HEK293 (cell line): ENCODE measurements at regions not wholly inside any gene's neighbourhood (a gene's known extent, or its start where the extent isn't known, plus 50 kb on each side); places are given as distances from the start of the nearest gene placed in this dataset.

Experiments used
- CTCF ChIA-PET: fragments of 350-600 bp; formaldehyde crosslinking; extraction: SDS; loops from one replicate; lab custom pipeline; 2021; ENCODE audit warnings: antibody characterized with exemption; lab: Yijun Ruan, JAX
- POLR2A ChIA-PET: fragments of 300-600 bp; formaldehyde crosslinking; extraction: SDS; loops from one replicate; lab custom pipeline; 2020; ENCODE audit warnings: antibody characterized with exemption, inconsistent platforms; lab: Yijun Ruan, JAX
- H3K27ac ChIP-seq: fragments of 200-500 bp; sonication (Bioruptor generic); 2 replicates; pipeline ENCODE4 v1.5.1; 2014; ENCODE audit warnings: low read depth, low read length, control low read depth, inconsistent platforms; ENCODE audit errors: extremely low read depth
- H3K36me3 ChIP-seq, 2 experiments: fragments of 200-500 bp in 1 of 2; sonication (Bioruptor generic) in 1 of 2; 1 replicate in 1 of 2; 2 replicates in 1 of 2; pipeline ENCODE4 v1.5.1; 2014 to 2017; ENCODE audit warnings: inconsistent platforms in 2 of 2, low read length in 2 of 2; ENCODE audit not compliant: control insufficient read depth in 2 of 2, insufficient read depth in 1 of 2
- H3K4me1 ChIP-seq: fragments of 200-500 bp; sonication (Bioruptor generic); 2 replicates; pipeline ENCODE4 v1.5.1; 2014; ENCODE audit warnings: mild to moderate bottlenecking, low read length, inconsistent platforms; ENCODE audit not compliant: control insufficient read depth, insufficient read depth
- H3K4me3 ChIP-seq: 2 replicates; pipeline ENCODE4 v1.5.1; 2011; ENCODE audit warnings: low read depth, mild to moderate bottlenecking, control low read depth, low read length, moderate library complexity
- H3K9me3 ChIP-seq: fragments of 200-500 bp; sonication (Bioruptor generic); 2 replicates; pipeline ENCODE4 v1.5.1; 2014; ENCODE audit warnings: low read depth, low read length, inconsistent platforms; ENCODE audit not compliant: control insufficient read depth, insufficient read depth
- ELK4 ChIP-seq: IDR thresholded peaks from 2 replicates; pipeline ENCODE4 v1.6.1; 2011; ENCODE audit warnings: mild to moderate bottlenecking, low read depth, low read length, borderline replicate concordance
- HOXC10 ChIP-seq: sonication (generic); formaldehyde crosslinking; IDR thresholded peaks from 2 replicates; pipeline ENCODE4 v1.8.1; 2023; ENCODE audit warnings: mild to moderate bottlenecking, missing genetic modification reagents
- KLF8 ChIP-seq: fragments of 450-650 bp; formaldehyde crosslinking; IDR thresholded peaks from 2 replicates; pipeline ENCODE4 v1.5.1; 2016; ENCODE audit warnings: missing biosample characterization, missing genetic modification characterization
- MZF1 ChIP-seq: fragments of 450-650 bp; formaldehyde crosslinking; IDR thresholded peaks from 2 replicates; pipeline ENCODE4 v1.5.1; 2017; ENCODE audit warnings: missing biosample characterization, missing genetic modification characterization, borderline replicate concordance
- SALL2 ChIP-seq: fragments of 450-650 bp; formaldehyde crosslinking; IDR thresholded peaks from 2 replicates; pipeline ENCODE4 v1.5.0; 2017; ENCODE audit warnings: missing biosample characterization, mild to moderate bottlenecking, missing genetic modification characterization, borderline replicate concordance
- SETDB1 ChIP-seq: IDR thresholded peaks from one replicate; pipeline ENCODE4 v1.6.1; 2017; ENCODE audit warnings: mild to moderate bottlenecking, low read length, moderate library complexity, mixed read lengths; ENCODE audit not compliant: insufficient read length
- ZBTB48 ChIP-seq: fragments of 450-650 bp; formaldehyde crosslinking; IDR thresholded peaks from 2 replicates; pipeline ENCODE4 v1.5.1; 2016; ENCODE audit warnings: missing biosample characterization, missing genetic modification characterization
- ZFP37 ChIP-seq: fragments of 450-650 bp; formaldehyde crosslinking; IDR thresholded peaks from 2 replicates; pipeline ENCODE4 v1.5.1; 2016; ENCODE audit warnings: missing biosample characterization, missing genetic modification characterization
- ZIC2 ChIP-seq: fragments of 450-650 bp; formaldehyde crosslinking; IDR thresholded peaks from 2 replicates; pipeline ENCODE4 v1.5.1; 2016; ENCODE audit warnings: missing biosample characterization, missing genetic modification characterization
- ZNF138 ChIP-seq: fragments of 450-650 bp; formaldehyde crosslinking; IDR thresholded peaks from 2 replicates; pipeline ENCODE4 v1.5.1; 2016; ENCODE audit warnings: missing biosample characterization, missing genetic modification characterization, borderline replicate concordance
- ZNF146 ChIP-seq: fragments of 450-650 bp; formaldehyde crosslinking; IDR thresholded peaks from 2 replicates; pipeline ENCODE4 v1.5.1; 2016; ENCODE audit warnings: missing biosample characterization, missing genetic modification characterization
- ZNF239 ChIP-seq: fragments of 450-650 bp; formaldehyde crosslinking; IDR thresholded peaks from 2 replicates; pipeline ENCODE4 v1.5.1; 2016; ENCODE audit warnings: missing biosample characterization, missing genetic modification characterization
- ZNF366 ChIP-seq: fragments of 450-650 bp; formaldehyde crosslinking; conservative IDR thresholded peaks from 2 replicates; pipeline ENCODE4 v1.5.1; 2016; ENCODE audit warnings: missing biosample characterization, missing genetic modification characterization
- ZNF391 ChIP-seq: fragments of 450-650 bp; formaldehyde crosslinking; IDR thresholded peaks from 2 replicates; pipeline ENCODE4 v1.5.1; 2016; ENCODE audit warnings: low read depth, missing biosample characterization, missing genetic modification characterization, borderline replicate concordance
- ZNF426 ChIP-seq: fragments of 450-650 bp; formaldehyde crosslinking; IDR thresholded peaks from 2 replicates; pipeline ENCODE4 v1.5.1; 2017; ENCODE audit warnings: missing biosample characterization, missing genetic modification characterization, mild to moderate bottlenecking, inconsistent platforms, moderate library complexity
- ZNF571 ChIP-seq: fragments of 450-650 bp; formaldehyde crosslinking; IDR thresholded peaks from 2 replicates; pipeline ENCODE4 v1.5.0; 2017; ENCODE audit warnings: missing biosample characterization, missing genetic modification characterization
- ZNF639 ChIP-seq: fragments of 450-650 bp; formaldehyde crosslinking; IDR thresholded peaks from 2 replicates; pipeline ENCODE4 v1.5.1; 2016; ENCODE audit warnings: missing biosample characterization, missing genetic modification characterization
- ZNF785 ChIP-seq: fragments of 450-650 bp; formaldehyde crosslinking; IDR thresholded peaks from 2 replicates; pipeline ENCODE4 v1.5.1; 2016; ENCODE audit warnings: missing biosample characterization, missing genetic modification characterization
- ZNF791 ChIP-seq: fragments of 450-650 bp; formaldehyde crosslinking; IDR thresholded peaks from 2 replicates; pipeline ENCODE4 v1.5.1; 2016; ENCODE audit warnings: missing biosample characterization, missing genetic modification characterization
- ZSCAN23 ChIP-seq: fragments of 450-650 bp; formaldehyde crosslinking; IDR thresholded peaks from 2 replicates; pipeline ENCODE4 v1.5.1; 2016; ENCODE audit warnings: missing biosample characterization, missing genetic modification characterization
- TF ChIP-seq, protein P1 (sequence below): fragments of 450-650 bp; formaldehyde crosslinking; IDR thresholded peaks from 2 replicates; pipeline ENCODE4 v1.5.1; 2016; ENCODE audit warnings: missing biosample characterization, missing genetic modification characterization
- TF ChIP-seq, protein P2 (sequence below): fragments of 450-650 bp; IDR thresholded peaks from 2 replicates; pipeline ENCODE4 v1.5.1; 2018; ENCODE audit warnings: missing biosample characterization, mild to moderate bottlenecking, missing genetic modification characterization

GRCh38 chr2:216571178-216571908 lies 61.9 kb upstream of the IGFBP2 start:
- no peak overlapping the region for H3K4me3 ChIP-seq
- ChIA-PET CTCF (interaction anchor here (0.6 kb wide), 1 partner anchor 124 kb away, joined by 3 read pairs; the partner anchor contains the start of gene IGFBP5), POLR2A (no interaction called here)
- no peak overlapping the region for H3K27ac ChIP-seq
- no peaks in the 10 kb centered on the region for H3K36me3 ChIP-seq
- no peaks in the 10 kb centered on the region for H3K9me3 ChIP-seq
- H3K4me1 ChIP-seq = no peaks in the 10 kb centered on the region
- TF ChIP-seq ZBTB48 (tag by site-specific recombination) (no peak), ZNF146 (tag by site-specific recombination) (0 out of 2 replicates have a peak, but pooled peaks have one; percentile 21), ZNF391 (tag by site-specific recombination) (no peak), SETDB1 (peak; percentile 17), ZFP37 (no peak), ZNF366 (no peak), HOXC10 (CRISPR knock-in tag) (no peak), ZIC2 (tag by site-specific recombination) (no peak)
- TF ChIP-seq, protein P1, sequence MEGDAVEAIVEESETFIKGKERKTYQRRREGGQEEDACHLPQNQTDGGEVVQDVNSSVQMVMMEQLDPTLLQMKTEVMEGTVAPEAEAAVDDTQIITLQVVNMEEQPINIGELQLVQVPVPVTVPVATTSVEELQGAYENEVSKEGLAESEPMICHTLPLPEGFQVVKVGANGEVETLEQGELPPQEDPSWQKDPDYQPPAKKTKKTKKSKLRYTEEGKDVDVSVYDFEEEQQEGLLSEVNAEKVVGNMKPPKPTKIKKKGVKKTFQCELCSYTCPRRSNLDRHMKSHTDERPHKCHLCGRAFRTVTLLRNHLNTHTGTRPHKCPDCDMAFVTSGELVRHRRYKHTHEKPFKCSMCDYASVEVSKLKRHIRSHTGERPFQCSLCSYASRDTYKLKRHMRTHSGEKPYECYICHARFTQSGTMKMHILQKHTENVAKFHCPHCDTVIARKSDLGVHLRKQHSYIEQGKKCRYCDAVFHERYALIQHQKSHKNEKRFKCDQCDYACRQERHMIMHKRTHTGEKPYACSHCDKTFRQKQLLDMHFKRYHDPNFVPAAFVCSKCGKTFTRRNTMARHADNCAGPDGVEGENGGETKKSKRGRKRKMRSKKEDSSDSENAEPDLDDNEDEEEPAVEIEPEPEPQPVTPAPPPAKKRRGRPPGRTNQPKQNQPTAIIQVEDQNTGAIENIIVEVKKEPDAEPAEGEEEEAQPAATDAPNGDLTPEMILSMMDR (tag by site-specific recombination) = no peak
- TF ChIP-seq, all 188 proteins: peak for 2

- POLR2A ChIA-PET = no interaction called here
- no peaks in the 10 kb centered on the region for H3K36me3 ChIP-seq
- no peak overlapping the region for H3K4me3 ChIP-seq
- TF ChIP-seq ZSCAN23 (tag by site-specific recombination) = no peak
- TF ChIP-seq ZNF785 (tag by site-specific recombination) = no peak
- no peak for TF ChIP-seq ZNF639 (tag by site-specific recombination)
- TF ChIP-seq, all 188 proteins: peak for 0
- Histone ChIP-seq H3K9me3 (no peaks in the 10 kb centered on the region), H3K27ac (no peak overlapping the region), H3K4me1 (no peaks in the 10 kb centered on the region)
- CTCF ChIA-PET = interaction anchor here (0.6 kb wide), 1 partner anchor 123 kb away, joined by 3 read pairs; the partner anchor contains the start of gene IGFBP5
Measured at GRCh38 chr2:216571909-216572513, 61.2 kb upstream of the IGFBP2 start.

DNA sequence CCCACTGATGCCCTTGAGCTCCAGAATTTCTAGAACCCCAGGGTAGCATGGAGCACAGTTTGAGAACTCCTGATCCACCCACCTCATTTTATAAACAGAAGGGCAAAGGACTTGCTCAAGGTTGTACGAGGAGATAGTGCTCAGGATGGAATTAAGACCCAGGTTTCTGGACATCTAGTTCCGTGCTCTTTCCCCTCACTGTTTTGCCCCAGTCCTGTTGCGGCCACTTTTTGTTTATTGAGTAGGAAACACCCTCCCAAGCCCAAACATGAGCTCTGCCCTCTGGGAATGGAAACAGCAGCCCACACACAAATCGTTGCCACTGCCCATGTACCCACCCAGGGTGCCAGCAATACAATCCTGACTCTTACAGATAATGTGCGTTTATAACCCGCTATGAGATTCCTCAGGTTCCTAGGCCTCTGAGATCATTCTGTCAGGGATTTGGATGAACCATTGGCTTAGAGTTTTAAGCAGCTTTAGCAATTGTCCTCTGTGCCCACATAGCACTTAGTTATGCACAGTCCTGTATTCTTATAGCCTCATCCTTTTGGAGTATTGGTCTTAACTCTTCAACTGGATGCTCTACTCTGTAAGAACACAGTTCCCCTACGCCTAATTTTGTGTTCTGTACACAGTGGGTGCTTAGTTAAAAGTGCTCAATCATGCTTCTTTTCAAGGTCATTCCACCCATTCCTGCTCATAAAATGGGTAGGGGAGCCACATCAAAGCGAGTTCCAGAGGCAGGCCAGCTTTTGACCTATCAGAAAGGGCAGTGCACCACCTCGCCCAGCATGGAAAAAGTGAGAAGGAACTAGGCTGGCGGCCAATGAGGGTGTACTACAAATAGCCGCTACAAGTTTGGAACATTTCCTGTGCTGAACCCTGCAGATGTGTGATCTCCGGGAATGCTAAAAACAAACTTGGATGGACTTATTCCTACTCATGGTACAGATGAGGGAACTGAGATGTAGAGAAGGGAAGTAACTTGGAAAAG lies 60.3 kb upstream of the IGFBP2 start:
- Histone ChIP-seq H3K4me1 (no peaks in the 10 kb centered on the region), H3K4me3 (no peak overlapping the region), H3K27ac (no peak overlapping the region), H3K9me3 (no peaks in the 10 kb centered on the region), H3K36me3 (no peaks in the 10 kb centered on the region)
- POLR2A ChIA-PET = no interaction called here
- CTCF ChIA-PET = interaction anchor here (0.7 kb wide), 1 partner anchor 21 kb away, joined by 3 read pairs; no protein-coding TSS in a partner anchor
- TF ChIP-seq ZNF571 (tag by site-specific recombination) (no peak), SALL2 (tag by site-specific recombination) (no peak), ZNF791 (no peak), ZNF239 (tag by site-specific recombination) (no peak), ZNF138 (tag by site-specific recombination) (no peak), MZF1 (tag by site-specific recombination) (no peak), ELK4 (no peak), ZNF426 (no peak), KLF8 (tag by site-specific recombination) (no peak)
- TF ChIP-seq, protein P2, sequence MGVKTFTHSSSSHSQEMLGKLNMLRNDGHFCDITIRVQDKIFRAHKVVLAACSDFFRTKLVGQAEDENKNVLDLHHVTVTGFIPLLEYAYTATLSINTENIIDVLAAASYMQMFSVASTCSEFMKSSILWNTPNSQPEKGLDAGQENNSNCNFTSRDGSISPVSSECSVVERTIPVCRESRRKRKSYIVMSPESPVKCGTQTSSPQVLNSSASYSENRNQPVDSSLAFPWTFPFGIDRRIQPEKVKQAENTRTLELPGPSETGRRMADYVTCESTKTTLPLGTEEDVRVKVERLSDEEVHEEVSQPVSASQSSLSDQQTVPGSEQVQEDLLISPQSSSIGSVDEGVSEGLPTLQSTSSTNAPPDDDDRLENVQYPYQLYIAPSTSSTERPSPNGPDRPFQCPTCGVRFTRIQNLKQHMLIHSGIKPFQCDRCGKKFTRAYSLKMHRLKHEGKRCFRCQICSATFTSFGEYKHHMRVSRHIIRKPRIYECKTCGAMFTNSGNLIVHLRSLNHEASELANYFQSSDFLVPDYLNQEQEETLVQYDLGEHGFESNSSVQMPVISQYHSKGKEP (tag by site-specific recombination) = no peak
